Left colon (tissue), 2 donors: ENCODE measurements at regions not wholly inside any gene's neighbourhood (a gene's known extent, or its start where the extent isn't known, plus 50 kb on each side); places are given as distances from the start of the nearest gene placed in this dataset.
"Not testable (repeated sequence)": the region's sequence is repeated elsewhere in the genome, so short reads cannot be mapped to it uniquely, and the experiment has no call there.

Experiments used
- ATAC-seq: fragments of 200-7000 bp; cut with Tn5 transposase; one replicate; pipeline ENCODE4 v1.9.1; 2020; ENCODE audit warnings: mild to moderate bottlenecking, moderate library complexity
- DNase-seq, 2 donors: peaks; one replicate each; pipeline ENCODE4 v3.0.0-alpha.2; 2020
- intact Hi-C, 2 donors: fragments of 100-400 bp; cut with DNase I in 1 of 2; cut with micrococcal nuclease in 1 of 2; formaldehyde crosslinking; loops; one replicate each; pipeline versions ENCODE4 v1.11.2 to v1.14.0; 2022; cut with DNase I, micrococcal nuclease
- donor health status: DM: no; HTN: no; CAD: no.
- donor health status: DM: yes; HTN: yes; CAD: no.

DNA sequence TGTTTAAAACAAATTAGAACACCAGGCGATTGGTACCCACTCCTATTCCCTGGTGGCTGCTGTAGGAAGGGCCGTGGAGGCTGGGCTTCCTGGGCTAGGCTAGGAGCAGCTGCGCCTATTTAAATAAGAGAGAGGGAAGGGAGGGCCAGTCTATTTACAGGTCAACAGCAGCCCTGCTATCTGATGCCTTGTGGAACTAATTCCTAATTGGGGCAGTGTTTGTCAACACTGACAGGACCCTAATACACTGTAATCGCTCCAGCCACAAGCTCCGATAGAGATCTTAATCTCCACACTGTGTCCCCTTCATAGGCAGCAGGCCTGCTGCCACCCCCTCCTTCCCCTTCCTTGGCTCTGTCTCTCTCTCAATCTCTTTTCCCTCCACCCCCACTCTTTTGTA lies 116.9 kb upstream of the SOX14 start:
- intact Hi-C loops = no loop called here
- no peak for DNase-seq
- no peak for ATAC-seq

DNA sequence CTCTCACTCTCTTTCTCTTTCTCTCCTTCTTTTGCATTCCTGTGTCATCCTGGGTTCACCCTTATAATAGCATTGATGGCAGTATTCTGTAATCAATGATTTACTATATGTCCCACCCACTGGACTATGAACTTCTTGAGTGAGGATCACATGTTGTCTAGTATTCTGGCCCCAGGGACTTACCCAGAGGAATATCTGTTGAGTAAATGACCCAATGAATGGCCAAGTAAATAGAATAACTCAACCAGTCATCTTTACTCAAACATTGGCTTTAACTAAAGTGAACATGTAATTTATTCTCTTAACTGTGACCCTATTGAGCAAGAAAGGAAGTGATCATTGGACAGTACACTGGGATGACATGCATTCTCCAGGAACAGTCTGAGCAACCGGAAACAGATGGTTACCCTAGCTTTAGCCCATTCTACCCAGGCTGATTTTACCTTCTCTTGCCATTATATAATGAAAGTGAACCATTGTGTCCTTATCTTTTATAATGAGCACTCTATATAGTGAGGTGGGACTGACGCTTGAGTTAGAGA lies 94.5 kb upstream of the SOX14 start:
- intact Hi-C loops = no loop called here
- no peak for ATAC-seq
- DNase-seq = no peak

DNA sequence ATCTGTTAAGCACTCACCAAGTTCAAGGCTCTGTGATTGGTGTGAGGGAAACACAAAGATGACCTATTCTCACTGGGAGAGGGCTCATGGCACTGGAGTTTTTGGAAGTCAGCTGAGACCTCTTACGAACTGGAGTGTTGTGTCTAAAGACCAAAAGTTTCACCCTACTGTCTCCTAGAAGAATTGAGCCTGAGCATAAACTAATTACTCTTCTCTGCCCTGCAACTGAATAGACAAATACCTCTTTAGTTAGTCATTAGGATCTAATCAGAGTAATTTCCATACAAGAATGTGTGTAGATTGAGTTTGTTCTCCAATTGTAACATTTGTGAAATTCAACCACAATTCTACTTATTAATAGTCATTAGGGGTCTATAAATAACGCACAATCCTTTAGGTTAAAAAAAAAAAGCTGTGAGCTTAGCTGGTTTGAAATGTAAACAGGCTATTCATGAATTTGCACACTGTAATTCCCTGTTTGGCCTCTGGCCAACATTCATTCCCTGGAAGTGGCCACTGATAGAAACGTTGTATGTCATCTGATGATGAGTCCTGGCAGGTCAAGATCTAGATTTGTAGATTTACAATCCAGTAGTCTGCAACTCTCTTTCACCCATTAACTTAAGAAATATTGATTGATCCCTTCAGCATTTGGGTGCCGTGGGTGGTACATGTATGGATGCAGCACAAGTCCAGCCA lies 76.8 kb upstream of the SOX14 start:
- DNase-seq (no peak), ATAC-seq (no peak)
- intact Hi-C loops = no loop called here

DNA sequence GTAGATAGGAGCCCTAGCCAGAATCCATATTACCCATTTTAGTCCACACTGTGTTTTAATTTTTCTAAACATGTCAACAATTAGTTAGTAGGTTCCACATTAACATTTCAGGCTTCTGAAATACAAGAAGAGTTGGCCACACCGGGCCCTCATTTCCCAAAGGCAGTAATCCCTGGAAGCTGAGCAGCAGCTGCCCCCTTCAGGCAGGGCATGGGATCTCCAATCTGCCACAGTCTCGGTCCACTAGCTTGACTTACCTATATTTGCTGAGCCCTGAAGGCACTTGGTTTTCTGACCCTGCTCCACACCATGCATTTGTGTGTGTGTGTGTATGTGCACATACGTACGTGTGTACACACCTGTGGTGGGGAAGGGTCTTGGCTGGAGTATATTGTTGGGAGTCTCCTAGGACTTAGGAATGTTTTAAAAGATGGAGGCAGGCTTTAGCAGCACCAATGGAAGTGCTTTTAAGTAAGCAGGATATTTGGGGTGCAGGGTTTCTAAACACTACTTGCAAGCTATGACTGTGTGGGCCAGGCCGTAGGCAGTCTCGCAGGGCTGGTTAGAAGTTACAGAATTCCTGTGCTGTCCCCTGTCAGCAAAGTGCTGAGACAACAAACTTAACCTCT lies 71.2 kb upstream of the SOX14 start:
- intact Hi-C loops = no loop called here
- ATAC-seq = no peak
- peak in 1 of 2 donors; percentile 8 for DNase-seq

DNA sequence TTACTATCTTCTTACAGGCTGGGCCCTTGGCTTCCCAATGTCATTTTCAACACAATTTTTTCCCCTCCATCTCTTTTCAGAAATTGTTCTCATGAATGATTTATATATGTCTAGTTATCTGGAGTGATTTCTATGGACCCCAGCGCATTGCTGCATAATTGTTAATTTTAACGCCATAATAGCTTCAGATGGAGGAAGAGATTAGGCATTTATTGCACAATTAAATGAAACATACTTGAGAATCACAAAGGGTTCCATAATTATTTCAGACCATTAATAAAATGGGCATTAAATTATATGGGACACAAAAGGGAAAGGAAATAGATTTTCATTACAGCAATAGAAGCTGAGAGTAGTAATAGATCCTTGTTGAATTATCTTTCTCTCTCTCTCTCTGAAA lies 70.3 kb upstream of the SOX14 start:
- intact Hi-C loops = no loop called here
- ATAC-seq (no peak), DNase-seq (no peak)

DNA sequence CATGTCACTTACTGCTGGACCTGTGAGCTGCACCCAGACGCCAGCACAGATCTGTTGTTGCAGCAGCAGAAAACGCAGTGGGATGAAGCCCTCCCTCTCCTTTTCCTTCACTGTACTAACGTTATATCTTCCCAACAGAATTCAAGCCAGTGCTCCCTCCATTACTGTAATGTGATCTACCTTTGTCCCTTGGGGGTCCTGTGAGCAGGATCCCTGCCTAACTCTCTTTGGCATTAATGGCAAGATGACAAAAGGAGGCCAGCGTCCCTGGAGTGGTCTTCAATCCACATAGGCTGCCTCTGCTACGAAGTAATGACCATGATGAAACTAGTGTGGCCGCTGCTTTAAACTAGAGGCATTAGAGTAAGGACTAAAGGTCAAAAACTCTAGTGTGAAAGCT lies 69.3 kb upstream of the SOX14 start:
- intact Hi-C loops = no loop called here
- DNase-seq (no peak), ATAC-seq (no peak)

DNA sequence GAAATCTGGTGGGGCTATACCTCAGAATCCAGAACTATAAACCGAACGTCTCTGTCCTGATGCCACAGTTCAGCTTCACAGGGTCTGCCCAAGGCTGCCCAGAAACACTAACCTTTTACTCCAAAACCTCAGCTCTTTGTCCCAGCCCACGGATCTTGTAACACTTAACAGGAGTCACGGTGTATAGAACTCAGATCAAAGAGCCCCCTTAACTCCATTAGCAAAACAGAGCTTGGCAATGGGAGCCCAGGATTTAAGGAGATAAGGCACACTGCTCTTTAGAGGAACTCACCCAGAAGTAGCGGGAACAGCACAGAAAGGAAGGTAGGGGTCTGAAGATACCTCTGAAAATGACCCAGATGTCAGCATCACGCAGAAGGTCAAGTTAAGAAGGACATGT lies 68.8 kb upstream of the SOX14 start:
- no peak for DNase-seq
- intact Hi-C loops = no loop called here
- ATAC-seq = no peak

DNA sequence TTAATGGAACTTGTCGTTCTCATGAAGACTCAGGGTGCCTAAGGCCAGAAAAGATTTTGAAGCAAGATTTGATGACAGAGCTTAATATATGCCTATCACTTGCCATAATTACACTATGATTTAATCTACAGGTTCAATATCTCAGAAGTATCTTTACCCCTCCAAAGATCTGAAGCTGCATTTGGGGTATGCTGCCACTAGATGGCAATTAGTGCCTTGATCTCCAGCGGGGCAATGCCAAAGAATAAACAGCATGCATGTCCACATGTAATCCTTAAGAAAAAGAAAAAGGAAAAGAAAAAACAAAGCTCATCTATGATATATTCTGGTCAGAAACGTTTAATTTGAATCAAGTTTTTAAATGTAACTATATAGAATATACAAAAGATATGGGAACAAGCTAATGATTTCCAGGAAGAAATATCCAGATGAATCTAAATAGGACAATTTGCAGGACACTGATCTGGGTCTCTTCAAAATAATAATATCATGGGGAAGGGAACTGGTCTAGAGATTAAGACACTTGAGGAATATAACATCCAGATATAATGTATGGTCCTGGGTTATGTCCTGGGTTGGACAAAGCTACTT lies 55.0 kb upstream of the SOX14 start:
- no peak for ATAC-seq
- intact Hi-C loops = no loop called here
- DNase-seq = no peak

DNA sequence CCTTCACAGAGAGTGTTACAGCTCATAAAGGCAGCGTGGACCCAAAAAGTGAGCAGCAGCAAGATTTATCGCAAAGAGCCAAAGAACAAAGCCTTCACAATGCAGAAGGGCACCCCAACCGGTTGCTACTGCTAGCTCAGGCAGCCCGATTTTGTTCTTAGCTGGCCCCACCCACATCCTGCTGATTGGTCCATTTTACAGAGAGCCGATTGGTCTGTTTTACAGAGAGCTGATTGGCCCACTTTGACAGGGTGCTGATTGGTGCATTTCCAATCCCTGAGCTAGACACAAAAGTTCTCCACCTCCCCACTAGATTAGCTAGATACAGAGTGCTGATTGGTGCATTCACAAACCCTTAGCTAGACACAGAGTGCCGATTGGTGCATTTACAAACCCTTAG lies 50.1 kb upstream of the SOX14 start:
- intact Hi-C loops, ATAC-seq, DNase-seq: not testable (repeated sequence)
